Neural crest cell (in vitro differentiated cells): ENCODE measurements at regions not wholly inside any gene's neighbourhood (a gene's known extent, or its start where the extent isn't known, plus 50 kb on each side); places are given as distances from the start of the nearest gene placed in this dataset.

Experiments
- DNase-seq: peaks from one replicate; pipeline ENCODE4 v3.0.0; 2021; ENCODE audit warnings: low read depth, mixed read lengths, low spot score
- H3K27ac Mint-ChIP-seq: one replicate; pipeline ENCODE4 v1.8.0; 2021; ENCODE audit warnings: mild to moderate bottlenecking, mixed read lengths; ENCODE audit not compliant: unreplicated experiment
- H3K27me3 Mint-ChIP-seq: 2 replicates; pipeline ENCODE4 v1.8.0; 2021; ENCODE audit warnings: low read depth, mild to moderate bottlenecking, mixed read lengths
- H3K36me3 Mint-ChIP-seq: 2 replicates; pipeline ENCODE4 v1.8.0; 2021; ENCODE audit warnings: low read depth, mild to moderate bottlenecking, mixed read lengths
- H3K4me1 Mint-ChIP-seq: 2 replicates; pipeline ENCODE4 v1.8.0; 2021; ENCODE audit warnings: mixed read lengths
- H3K4me3 Mint-ChIP-seq: one replicate; pipeline ENCODE4 v1.8.0; 2021; ENCODE audit warnings: mild to moderate bottlenecking, mixed read lengths
- H3K9me3 Mint-ChIP-seq: 2 replicates; pipeline ENCODE4 v1.8.0; 2021; ENCODE audit warnings: mixed read lengths
- CTCF ChIP-seq: fragments of 200-600 bp; sonication (generic); conservative IDR thresholded peaks from 2 replicates; pipeline ENCODE4 v1.5.0; 2021; ENCODE audit warnings: antibody characterized with exemption, mild to moderate bottlenecking

GRCh38 chr2:60628615-60629304, 75.3 kb upstream of the BCL11A start:
- DNase-seq, result no peak
- Mint-ChIP-seq H3K36me3 (no peaks in the 10 kb centered on the region), H3K27ac (no peak overlapping the region), H3K27me3 (peaks cover 44% of the 10 kb centered on the region), H3K9me3 (peaks cover 2% of the 10 kb centered on the region), H3K4me3 (no peak overlapping the region), H3K4me1 (no peaks in the 10 kb centered on the region)
- TF ChIP-seq CTCF, result no peak

GRCh38 chr2:60629305-60629662, 75.8 kb upstream of the BCL11A start:
- Mint-ChIP-seq H3K9me3 (peaks cover 2% of the 10 kb centered on the region), H3K27ac (no peak overlapping the region), H3K4me1 (no peaks in the 10 kb centered on the region), H3K36me3 (no peaks in the 10 kb centered on the region), H3K27me3 (peaks cover 41% of the 10 kb centered on the region), H3K4me3 (no peak overlapping the region)
- no peak for TF ChIP-seq CTCF
- DNase-seq, result no peak

GRCh38 chr2:60629801-60630385, 76.4 kb upstream of the BCL11A start:
- Mint-ChIP-seq H3K27ac (no peak overlapping the region), H3K27me3 (peaks cover 35% of the 10 kb centered on the region), H3K4me3 (no peak overlapping the region), H3K9me3 (peaks cover 2% of the 10 kb centered on the region), H3K4me1 (no peaks in the 10 kb centered on the region), H3K36me3 (no peaks in the 10 kb centered on the region)
- no peak for DNase-seq
- TF ChIP-seq CTCF, result no peak

- Mint-ChIP-seq H3K9me3 (peaks cover 4% of the 10 kb centered on the region), H3K27me3 (peaks cover 11% of the 10 kb centered on the region), H3K4me3 (no peak overlapping the region), H3K4me1 (no peaks in the 10 kb centered on the region), H3K27ac (no peak overlapping the region), H3K36me3 (no peaks in the 10 kb centered on the region)
- TF ChIP-seq CTCF, result no peak
- DNase-seq, result no peak
Observed at GRCh38 chr2:60633615-60634014, 80.2 kb upstream of the BCL11A start.

- Mint-ChIP-seq H3K9me3 (peaks cover 4% of the 10 kb centered on the region), H3K27me3 (peaks cover 11% of the 10 kb centered on the region), H3K27ac (no peak overlapping the region), H3K4me3 (no peak overlapping the region), H3K36me3 (no peaks in the 10 kb centered on the region), H3K4me1 (no peaks in the 10 kb centered on the region)
- DNase-seq, result no peak
- TF ChIP-seq CTCF, result no peak
Observed at GRCh38 chr2:60634438-60634837, 81.0 kb upstream of the BCL11A start.
